Left renal cortex interstitium (tissue), 4 donors: ENCODE measurements at regions not wholly inside any gene's neighbourhood (a gene's known extent, or its start where the extent isn't known, plus 50 kb on each side); places are given as distances from the start of the nearest gene placed in this dataset.
"Not testable (repeated sequence)": the region's sequence is repeated elsewhere in the genome, so short reads cannot be mapped to it uniquely, and the experiment has no call there.

Experiments
- DNase-seq, 4 donors: peaks; one replicate each; pipeline ENCODE4 v3.0.0-alpha.2; 2013; ENCODE audit warnings: low read depth in 4 of 4, low spot score in 2 of 4, missing footprints in 1 of 4

DNA sequence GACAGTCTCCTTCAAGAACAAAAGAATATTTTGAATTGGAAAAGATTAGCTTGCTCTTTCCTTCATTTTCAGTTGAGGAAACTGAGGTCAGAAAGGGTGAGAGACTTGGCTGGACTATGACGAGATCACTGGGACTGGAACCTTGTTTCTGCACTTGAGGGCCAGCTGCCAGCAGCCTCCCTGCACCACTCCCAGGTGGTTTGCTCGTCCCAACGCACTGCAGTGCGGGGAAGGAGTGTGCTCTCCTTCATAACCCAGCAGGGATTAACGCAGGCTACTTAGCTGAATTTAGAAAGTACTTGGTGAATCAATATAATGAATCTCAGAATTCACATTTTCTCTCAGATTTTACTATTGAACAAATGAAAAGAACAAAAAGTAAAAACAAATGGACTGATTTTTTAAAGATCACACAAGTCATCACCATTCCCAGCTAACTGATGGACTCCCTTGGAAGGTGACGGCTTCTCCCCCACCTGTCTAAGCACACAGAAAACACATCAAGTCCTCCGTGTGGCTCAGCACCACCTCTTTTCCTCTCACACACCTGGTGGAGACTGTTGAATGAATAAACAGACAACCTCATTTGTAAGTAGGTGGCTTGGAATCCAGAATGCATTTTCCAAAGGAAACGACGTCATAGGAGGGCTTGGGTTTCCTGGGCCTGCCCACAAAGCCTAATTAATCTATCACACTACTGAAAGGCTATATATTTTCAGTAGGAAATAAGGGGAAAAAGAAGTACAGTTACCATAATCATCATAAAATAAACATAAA, 121.0 kb downstream of the QRSL1 start:
- no peak for DNase-seq

DNA sequence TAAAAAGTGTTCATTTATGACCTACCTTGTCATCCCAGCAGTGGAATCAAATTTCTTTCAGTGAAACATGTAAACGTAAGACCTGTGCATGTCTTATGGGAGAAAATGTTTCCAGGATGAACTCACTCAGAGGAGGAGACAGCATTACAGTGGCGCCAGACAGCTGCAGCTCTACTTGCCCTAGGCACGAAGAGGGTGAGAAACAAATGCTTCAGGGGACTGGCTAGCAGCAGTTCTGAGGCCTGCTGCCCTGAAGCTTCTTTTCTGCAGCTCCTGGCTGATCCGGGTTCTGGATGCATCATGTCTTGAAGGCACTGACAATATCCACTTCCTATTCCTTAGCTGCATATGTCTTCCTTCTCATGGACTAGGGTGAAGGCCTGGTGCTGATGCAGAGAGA, 120.2 kb downstream of the QRSL1 start:
- DNase-seq = no peak

DNA sequence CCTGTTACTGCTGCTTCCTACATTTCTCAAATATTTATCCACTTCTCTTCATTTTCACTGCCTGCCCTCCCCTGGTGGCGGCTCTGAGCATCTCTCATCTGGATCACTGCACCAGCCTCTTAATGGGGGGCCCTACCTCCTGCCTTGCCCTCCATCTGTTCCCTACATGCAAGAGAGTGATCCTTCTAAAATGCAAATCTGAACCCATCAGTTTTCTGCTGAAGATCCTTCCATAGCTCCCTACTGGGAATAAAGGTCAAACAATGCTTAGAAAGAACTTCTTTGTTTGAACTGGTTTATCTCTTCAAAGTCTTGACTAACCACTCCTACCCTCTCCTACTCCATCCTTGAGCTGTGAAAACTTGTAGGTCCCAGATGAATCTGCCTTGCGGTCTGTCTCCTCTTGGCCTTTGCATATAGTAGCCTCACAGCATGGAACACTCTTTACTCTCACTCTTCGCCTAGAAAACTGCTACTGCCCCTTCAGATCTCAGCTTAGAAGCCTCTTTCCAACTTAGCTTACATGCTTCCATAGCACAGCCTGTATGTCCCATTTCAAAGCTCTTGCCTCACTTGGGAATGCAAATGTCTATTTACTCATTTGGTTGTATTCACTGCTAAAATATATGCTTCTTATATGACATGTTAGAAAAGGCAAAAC, 119.3 kb downstream of the QRSL1 start:
- no peak for DNase-seq

DNA sequence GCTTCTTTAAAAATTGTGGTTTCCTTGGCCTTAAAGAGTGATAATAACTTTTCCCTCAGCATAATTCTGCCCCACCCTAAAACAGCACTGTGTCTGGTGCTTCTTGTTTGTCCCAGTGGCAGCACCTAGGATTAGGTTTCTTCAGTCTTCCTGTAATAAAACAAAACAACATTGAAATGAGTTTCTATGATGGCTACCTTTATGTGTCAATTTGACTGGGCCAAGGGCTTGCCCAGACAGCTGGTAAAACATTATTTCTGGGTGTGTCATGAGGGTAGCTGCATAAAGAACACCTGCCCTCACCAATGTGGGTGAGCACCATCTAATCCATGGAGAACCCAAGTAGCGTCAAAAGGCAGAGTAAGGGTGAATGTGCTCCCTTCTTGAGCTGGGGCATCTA, 117.8 kb downstream of the QRSL1 start:
- no peak for DNase-seq

DNA sequence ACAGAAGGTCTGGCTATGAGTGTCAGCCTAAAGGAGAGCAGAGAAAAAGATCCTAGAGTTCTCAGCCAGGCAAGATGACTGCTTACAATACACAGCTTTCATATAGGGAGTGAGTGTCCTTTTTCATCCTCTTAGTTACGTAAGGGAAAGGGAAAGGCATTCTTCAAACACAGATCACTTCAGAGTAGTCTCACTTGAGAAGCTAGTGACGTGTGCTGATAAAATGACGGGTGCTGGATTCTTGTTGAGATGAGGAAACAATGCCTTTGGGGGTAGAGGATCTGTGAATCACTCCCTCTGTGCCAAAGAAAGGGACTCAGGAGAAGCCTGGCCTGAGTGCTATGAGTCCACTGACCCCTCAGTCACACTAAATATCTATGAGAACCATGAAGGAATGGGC, 117.3 kb downstream of the QRSL1 start:
- DNase-seq = no peak

DNA sequence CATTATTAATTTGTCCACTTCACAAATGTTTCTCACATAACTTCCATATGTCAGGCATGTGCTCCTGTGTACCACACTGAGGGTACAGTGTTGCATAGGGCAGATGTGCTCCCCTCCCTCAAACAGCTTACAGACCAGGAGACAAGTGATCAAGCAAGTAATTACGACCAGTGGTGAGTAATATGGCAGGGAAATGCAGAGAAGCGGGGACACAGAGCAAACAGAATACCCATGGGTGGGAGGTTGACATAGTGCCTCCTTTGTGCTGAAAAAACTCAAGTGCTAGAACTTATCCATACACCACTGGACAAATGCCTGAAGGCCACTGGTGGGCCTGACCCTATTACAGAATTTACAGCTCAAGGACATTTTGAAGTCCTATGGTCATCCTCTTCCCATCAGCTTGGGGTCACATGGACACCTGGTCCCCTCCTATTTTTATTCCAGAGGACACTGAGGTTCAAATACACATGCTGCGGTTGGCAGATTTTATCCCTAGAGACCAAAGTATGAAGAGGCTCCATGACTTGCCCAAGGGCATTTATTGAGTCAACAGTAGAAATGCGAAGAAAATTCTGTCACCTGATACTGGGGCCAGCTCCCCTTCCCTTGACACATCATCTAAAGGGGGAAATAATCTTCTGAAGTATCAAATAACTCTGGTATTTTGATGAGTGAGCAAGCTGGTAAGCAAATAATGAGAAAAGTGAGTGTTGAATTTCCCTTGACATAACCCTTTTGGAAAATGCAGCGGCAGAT, 116.6 kb downstream of the QRSL1 start:
- DNase-seq = no peak

DNA sequence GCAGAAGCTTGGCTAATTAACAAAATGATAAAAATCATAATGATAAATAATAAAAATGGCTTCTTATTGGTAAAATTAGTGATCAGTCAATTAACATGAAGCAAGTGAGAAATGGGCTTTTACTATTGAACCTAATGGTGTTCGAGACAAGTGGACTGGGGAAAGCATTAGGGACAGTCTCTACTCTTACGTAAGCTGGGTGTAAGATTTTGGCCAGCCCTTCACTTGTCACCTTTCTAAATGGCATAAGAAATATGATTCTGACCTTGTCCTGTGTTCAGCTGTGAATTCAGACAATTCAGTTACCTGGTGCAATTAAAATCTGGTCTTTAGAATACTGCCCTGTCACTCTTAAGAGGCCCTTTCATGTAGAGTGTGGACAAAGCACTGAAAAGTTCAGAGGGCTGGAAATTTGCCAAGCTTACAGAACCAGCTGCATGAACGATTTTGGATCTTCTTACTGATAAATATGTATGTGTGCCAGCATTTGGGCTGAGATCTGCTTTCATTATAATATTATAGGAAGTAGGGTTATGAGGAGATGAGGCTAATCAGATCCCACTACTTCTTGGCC, 115.9 kb downstream of the QRSL1 start:
- no peak for DNase-seq

DNA sequence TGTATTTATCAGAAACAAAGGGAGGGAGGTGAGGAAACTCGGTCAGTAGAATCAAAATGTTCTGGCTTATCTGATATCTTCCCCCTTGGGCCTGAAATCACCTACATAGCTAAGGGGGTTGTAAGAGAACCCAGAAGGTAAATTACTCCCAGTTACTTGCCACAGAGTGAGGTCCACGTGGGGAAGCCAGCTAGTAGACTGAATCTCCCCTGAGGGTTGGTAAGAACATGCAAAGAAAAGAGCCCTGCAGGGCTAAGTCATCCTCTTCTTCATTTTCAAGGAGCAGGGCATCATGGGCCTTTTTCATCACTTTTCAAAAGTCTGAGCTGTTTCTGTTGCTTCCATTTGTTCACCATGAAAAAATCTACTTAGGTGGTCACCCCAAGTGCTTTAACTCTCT, 115.4 kb downstream of the QRSL1 start:
- DNase-seq = no peak

DNA sequence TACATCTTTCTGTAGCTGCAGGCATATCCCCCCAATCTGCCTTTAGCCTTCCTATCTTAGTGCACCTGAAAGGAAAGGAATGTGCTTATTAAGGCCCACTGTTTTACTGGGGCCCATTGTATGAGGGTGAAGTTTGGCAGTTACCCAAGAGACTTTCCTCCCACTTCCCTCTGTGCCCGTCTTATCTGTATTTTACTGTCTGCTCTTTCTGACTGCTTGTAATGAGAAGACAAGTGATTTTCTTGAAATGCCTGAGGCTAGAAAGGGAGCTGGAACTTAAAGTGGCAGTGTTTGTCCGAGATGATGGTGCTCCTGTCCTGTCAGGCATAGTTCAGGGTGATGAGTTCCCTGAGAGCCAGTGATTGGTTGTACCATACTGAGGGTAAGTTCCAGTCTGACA, 114.7 kb downstream of the QRSL1 start:
- not testable (repeated sequence) for DNase-seq

DNA sequence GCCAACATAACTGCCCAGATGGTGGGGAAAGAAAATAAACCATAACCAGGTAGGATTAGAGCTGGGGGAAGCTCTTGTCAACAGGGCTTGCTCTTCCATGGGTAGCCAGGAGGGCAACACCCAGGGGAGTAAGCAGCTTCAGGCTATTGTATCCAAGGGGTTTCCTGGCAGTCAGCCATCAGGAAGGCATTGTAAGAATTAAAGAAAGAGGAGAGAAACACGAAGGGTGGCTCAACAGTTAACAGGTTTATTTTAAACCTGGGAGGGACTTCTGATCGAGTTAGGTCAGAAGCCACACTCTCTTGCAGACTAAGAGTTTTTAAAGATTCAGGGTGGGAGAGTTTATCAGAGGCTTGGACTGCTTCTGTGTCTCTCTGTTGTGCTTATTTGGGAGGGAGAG, 114.2 kb downstream of the QRSL1 start:
- no peak for DNase-seq

DNA sequence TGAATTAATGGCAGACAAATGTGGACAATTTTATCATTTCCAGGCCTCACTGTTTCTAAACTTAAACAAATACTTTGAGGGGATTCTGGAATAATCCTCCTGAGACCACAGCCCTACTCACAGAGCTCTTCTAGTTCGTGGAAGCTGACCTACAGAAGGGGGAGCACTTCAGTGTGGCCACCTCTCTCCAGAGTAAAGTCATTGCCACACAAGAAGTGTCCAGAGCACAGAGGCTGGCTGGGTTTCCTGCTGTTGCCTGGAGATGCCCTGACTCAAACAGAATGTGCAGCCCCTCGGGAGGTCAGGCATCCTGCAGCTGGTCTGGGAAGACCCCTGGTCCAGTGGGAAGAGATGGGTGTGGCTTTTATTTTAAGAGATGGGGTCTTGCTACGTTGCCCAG, 110.9 kb downstream of the QRSL1 start:
- no peak for DNase-seq

DNA sequence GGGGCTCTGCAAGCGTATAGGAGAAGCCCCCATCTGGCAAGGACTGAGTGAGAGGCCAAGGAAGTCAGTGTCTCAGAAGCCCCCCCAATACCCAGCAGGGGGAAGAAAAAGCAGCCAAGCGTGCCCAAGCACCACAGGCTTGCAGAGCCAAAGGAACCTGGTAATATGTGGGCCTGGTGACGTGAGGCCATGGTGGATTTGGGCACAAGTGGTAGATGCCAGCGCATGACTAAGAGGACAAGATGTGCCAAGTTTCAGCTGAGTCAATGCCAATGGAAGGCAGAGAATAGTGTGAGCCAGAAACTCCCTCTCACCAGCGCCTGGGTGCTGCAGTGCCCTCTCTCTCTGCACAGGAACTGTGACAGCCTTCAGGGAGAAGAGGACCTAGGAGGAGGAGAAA, 110.0 kb downstream of the QRSL1 start:
- no peak for DNase-seq

DNA sequence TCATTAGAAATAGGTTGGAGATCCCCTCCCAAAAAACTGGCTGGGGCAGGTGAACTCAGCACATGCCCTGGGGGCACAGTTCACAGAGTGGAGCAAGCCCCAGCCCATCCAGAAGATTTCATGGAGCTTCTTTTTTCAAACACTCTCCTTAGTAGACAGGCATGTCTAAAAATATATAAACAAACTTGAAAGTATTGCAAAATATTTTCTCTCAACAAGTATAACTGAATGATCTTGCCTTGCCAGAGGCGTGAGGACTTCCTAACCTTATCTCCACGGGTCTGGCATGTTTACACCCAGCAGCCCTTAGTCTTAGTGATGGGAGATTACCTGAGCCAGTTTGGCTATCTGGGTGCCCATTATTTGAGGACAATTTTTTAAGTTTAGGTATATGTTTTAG, 107.1 kb downstream of the QRSL1 start:
- no peak for DNase-seq

DNA sequence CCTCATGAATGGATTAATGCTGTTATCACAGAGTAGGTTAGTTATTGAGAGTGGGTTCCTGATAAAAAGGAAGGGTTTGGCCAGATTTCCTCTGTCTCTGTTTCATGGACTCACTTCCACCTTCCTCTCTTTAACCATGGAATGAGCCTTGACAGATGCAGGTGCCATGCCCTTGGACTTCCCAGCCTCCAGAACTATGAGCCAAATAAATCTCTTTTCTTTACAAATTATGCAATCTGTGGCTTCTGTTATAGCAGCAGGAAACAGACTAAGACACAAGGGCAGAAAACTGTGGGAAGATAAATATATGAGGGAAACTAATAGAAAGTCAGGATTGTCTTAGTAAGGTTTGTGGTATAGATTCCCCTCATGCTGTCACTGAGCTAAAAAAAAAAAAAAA, 106.5 kb downstream of the QRSL1 start:
- DNase-seq = no peak

DNA sequence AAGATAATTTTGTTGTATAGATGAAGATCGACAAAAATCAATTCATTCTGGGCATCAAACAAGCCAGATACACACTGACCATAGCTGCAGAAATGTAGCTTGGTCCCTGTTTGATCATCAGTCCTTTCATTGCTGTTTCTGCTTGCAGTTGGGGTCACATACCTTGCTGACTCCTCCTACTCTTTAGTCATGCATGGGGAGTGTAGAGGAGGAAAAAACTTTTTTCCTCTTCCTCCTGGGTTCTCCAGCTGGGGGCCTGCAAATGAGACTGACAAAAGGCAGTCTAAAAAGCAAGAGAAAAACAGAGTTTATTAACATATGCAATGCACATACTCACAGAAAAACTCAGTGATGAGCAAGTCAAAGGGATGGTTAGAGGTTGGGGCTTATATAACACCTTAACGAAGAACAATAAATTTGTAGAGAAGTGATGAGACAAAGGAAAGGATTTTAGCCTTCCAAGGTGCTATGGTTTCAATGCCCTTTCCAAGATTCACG, 105.8 kb downstream of the QRSL1 start:
- DNase-seq = no peak

DNA sequence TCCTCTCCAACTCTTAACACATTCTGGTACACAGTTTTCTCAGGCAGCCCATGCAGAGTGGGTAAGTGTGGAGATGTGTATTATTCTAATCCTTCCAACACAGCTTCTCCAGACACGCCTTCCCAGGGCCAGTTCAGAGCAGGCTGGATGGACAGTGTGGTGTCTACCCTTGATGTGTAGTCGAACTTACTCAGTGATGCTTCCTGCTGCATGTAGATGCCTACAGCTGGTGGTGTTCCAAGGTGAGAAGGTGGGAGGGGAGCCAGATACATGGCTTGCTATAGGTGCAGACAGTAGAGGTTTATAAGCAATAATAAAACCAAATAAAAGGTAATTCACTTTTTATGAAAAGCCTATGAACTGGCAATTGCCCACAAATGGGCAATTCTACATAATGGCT, 104.0 kb downstream of the QRSL1 start:
- no peak for DNase-seq

DNA sequence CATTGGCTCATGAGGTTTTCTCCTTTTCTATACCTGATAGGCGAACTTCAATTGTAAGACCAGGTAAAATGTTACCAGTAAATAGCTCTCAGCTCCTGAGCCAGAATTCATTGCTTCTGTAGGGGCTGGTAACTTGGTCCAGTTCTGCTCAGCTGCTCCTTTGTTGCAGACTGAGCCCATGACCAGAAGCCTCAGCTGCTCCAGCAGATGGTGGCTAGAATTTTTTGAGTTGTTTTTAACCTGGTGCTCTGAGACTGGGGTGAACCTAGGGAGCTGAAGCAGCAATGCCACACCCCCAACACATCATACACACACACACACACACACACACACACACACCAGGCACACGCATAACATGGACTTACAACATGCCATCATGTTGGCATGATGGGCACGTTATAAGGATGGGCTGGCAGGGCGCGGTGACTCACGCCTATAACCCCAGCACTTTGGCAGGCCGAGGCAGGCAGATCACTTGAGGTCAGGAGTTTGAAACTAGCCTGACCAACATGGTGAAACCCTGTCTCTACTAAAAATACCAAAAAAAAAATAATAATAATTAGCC, 103.1 kb downstream of the QRSL1 start:
- no peak for DNase-seq

DNA sequence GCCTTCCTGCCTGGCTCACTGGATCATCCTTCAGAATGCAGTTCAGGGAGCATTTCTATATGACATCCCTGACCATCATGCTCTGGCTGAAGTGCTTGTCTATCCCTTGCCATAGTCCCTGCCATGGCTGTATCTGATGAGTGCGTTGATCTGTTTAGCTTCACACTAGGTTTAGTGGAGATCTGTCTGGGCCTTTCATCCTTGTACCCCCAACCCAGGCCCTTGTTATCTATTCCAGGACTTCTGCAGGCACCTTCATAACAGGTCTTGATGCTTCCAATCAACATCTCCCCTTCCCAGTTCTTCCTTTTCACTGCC, 102.4 kb downstream of the QRSL1 start:
- DNase-seq = no peak

DNA sequence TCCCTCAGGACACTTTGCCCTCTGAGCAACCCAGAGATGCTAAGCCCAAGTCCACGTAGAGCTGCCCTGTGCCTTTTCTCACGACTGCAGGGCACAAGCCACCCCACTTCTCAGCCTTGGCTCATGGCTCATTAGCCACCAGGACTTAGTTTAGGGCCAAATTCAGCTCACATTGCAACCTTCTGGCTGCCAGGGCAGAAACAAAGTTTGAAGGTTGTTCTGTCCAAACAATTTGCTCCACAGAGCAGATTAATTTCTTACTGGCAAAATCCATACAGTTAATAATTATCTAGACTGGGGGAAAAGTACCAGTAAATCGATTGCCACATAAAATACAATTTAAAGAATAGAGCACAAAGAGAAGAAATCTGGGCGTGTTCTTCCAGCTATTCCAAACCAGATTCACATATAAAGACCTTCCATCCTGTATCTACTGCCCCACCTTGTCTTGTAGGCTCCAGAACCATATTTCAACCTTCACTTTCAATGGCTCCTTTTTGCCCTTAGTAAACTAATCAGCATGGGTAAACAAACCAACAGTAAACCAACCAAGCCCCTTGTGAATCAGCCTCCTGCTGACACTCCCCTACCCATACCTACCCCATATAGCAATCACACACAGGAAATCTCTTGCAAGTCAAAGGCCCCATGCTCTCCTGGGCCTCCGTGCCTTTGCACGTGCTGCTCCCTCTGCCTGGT, 101.9 kb downstream of the QRSL1 start:
- no peak for DNase-seq

DNA sequence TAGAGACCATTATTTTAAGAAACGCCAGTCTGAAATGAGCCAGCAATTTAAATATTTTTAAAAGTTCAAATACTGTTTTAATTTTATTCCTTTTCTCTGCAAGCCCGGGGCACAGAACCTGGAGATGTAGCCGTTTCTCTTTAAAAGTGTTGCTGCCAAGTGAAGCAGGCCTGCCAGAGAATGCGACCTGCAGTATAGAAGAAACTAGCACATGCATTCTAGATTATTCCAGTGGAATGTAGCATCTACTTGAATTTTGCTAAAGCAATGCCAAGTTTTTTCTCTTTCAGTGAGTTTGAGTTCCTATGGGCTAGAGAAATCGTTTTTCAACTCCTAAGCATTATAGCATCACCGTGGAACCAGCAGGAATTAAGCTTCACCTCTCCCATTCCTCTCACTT, 101.3 kb downstream of the QRSL1 start:
- no peak for DNase-seq

DNA sequence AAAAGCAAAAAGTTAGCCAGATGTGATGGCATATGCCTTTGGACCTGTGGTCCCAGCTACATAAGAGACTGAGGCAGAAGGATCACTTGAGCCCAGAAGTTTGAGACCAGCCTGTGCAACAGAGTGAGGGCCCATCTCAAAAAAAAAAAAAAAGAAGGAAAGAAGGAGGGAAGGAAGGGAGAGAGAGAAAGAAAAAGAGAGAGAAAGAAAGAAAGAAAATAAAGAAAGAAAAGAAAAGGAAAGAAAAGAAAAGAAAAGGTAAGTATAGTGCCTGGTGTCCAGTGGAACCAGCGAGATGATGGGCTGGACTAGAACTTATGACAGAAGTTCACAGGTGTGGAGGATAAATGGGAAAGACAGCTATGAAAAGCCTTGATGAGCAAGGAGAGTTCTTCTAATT, 100.9 kb downstream of the QRSL1 start:
- no peak for DNase-seq
